GM21360 (cell line): ENCODE measurements at regions not wholly inside any gene's neighbourhood (a gene's known extent, or its start where the extent isn't known, plus 50 kb on each side); places are given as distances from the start of the nearest gene placed in this dataset.

Source experiments
- ATAC-seq: cut with Tn5 transposase; IDR thresholded peaks from one replicate; pipeline ENCODE4 v1.9.1; 2021; ENCODE audit warnings: mild to moderate bottlenecking, moderate library complexity; ENCODE audit not compliant: unreplicated experiment

- no peak for ATAC-seq
Measured at GRCh38 chr10:128861018-128861901, 605.8 kb upstream of the MGMT start.

- ATAC-seq: no peak
Measured at GRCh38 chr10:128863411-128863810, 603.6 kb upstream of the MGMT start.

- no peak for ATAC-seq
Measured at GRCh38 chr10:128863823-128864405, 603.1 kb upstream of the MGMT start.

- no peak for ATAC-seq
Measured at GRCh38 chr10:128864554-128865295, 602.3 kb upstream of the MGMT start.

- no peak for ATAC-seq
Measured at GRCh38 chr10:128865436-128866195, 601.4 kb upstream of the MGMT start.

GRCh38 chr10:128866551-128866950 is 600.5 kb upstream of the MGMT start:
- ATAC-seq: no peak

GRCh38 chr10:128867210-128867609 is 599.8 kb upstream of the MGMT start:
- no peak for ATAC-seq

GRCh38 chr10:128867819-128868218 is 599.2 kb upstream of the MGMT start:
- ATAC-seq: no peak

GRCh38 chr10:128868481-128868880 is 598.6 kb upstream of the MGMT start:
- ATAC-seq: no peak

GRCh38 chr10:128869101-128869749 is 597.8 kb upstream of the MGMT start:
- ATAC-seq: no peak

- ATAC-seq: no peak
Measured at GRCh38 chr10:128870830-128871597, 596.0 kb upstream of the MGMT start.

GRCh38 chr10:128871671-128872231 is 595.3 kb upstream of the MGMT start:
- no peak for ATAC-seq

GRCh38 chr10:128873411-128874054 is 593.5 kb upstream of the MGMT start:
- no peak for ATAC-seq

- no peak for ATAC-seq
Measured at GRCh38 chr10:128874331-128874730, 592.7 kb upstream of the MGMT start.

- ATAC-seq: no peak
Measured at GRCh38 chr10:128875030-128875744, 591.9 kb upstream of the MGMT start.

- no peak for ATAC-seq
Measured at GRCh38 chr10:128875956-128876736, 590.9 kb upstream of the MGMT start.

GRCh38 chr10:128877141-128877540 is 589.9 kb upstream of the MGMT start:
- ATAC-seq: no peak

GRCh38 chr10:128877936-128878335 is 589.1 kb upstream of the MGMT start:
- no peak for ATAC-seq
